ENCODE measurements at regions not wholly inside any gene's neighbourhood (a gene's known extent, or its start where the extent isn't known, plus 50 kb on each side); places are given as distances from the start of the nearest gene placed in this dataset.

- TF ChIP-seq POLR2AphosphoS5 (IDR thresholded peaks at IDR 0.05) (no peak), CTCF (IDR thresholded peaks at IDR 0.05; ENCODE audit: poor library complexity, severe bottlenecking) (no peak), EP300 (conservative IDR thresholded peaks at IDR 0.05; ENCODE audit: poor library complexity, severe bottlenecking) (no peak), TAF1 (IDR thresholded peaks at IDR 0.05; ENCODE audit: low read depth) (no peak), SMC3 (conservative IDR thresholded peaks at IDR 0.05; ENCODE audit: poor library complexity) (no peak), RAD21 (conservative IDR thresholded peaks at IDR 0.05) (no peak), EZH2 (IDR thresholded peaks at IDR 0.05; ENCODE audit: borderline replicate concordance, insufficient read depth, low read length, poor library complexity, severe bottlenecking) (no peak)
Measured at GRCh38 chr5:118762291-118762690, 226.1 kb downstream of the DTWD2 start.
